Gastrocnemius medialis (tissue), 4 donors: ENCODE measurements at regions not wholly inside any gene's neighbourhood (a gene's known extent, or its start where the extent isn't known, plus 50 kb on each side); places are given as distances from the start of the nearest gene placed in this dataset.

Experiments used
- ATAC-seq, 2 donors: fragments of 150-250 bp; one replicate each; pipeline ENCODE4 v1.9.1; 2016
- DNase-seq, 2 donors: peaks; one replicate each; pipeline ENCODE4 v3.0.0-alpha.2; 2019
- H3K27ac ChIP-seq, 4 donors: fragments of 200-600 bp; sonication (generic); 1 replicate in 1 of 4; 2 replicates in 3 of 4; pipeline ENCODE4 v1.5.1; 2016 to 2018; ENCODE audit warnings: mild to moderate bottlenecking in 2 of 4, moderate library complexity in 1 of 4
- H3K27me3 ChIP-seq, 3 donors: fragments of 200-600 bp; sonication (generic) in 2 of 3; 1 replicate in 1 of 3; 2 replicates in 2 of 3; pipeline versions ENCODE4 v1.5.1 to v1.6.0; 2016 to 2019; ENCODE audit warnings: mild to moderate bottlenecking in 1 of 3, moderate library complexity in 1 of 3
- H3K36me3 ChIP-seq, 2 donors: fragments of 200-600 bp; sonication (generic) in 1 of 2; one replicate each; pipeline ENCODE4 v1.5.1; 2017 to 2018
- H3K4me1 ChIP-seq, 2 donors: fragments of 200-600 bp; sonication (generic) in 1 of 2; one replicate each; pipeline ENCODE4 v1.5.1; 2016 to 2017; ENCODE audit warnings: mild to moderate bottlenecking in 2 of 2
- H3K4me3 ChIP-seq, 4 donors: fragments of 200-600 bp; sonication (generic) in 3 of 4; 1 replicate in 1 of 4; 2 replicates in 3 of 4; pipeline ENCODE4 v1.5.1; 2016 to 2019; ENCODE audit warnings: mild to moderate bottlenecking in 2 of 4
- H3K9me3 ChIP-seq, 3 donors: fragments of 200-600 bp; sonication (generic) in 2 of 3; 1 replicate in 1 of 3; 2 replicates in 2 of 3; pipeline ENCODE4 v1.5.1; 2016 to 2019
- POLR2A ChIP-seq, 2 donors: fragments of 450-650 bp; IDR thresholded peaks; one replicate each; pipeline ENCODE4 v1.6.1; 2017; ENCODE audit warnings: antibody characterized with exemption in 2 of 2, mild to moderate bottlenecking in 2 of 2, moderate library complexity in 2 of 2
- in situ Hi-C, 4 donors: fragments of 200-750 bp; cut with MboI; loops; one replicate each; pipeline versions ENCODE4 v1.15.0 to v1.8.0; 2017; ENCODE audit warnings: low sequenced_read_pairs in 4 of 4
- intact Hi-C: fragments of 100-400 bp; cut with DNase I; formaldehyde crosslinking; loops from one replicate; pipeline ENCODE4 v1.15.1; 2023; ENCODE audit warnings: low total_unique reads
- TF ChIP-seq, protein P1 (sequence below), 5 experiments: fragments of 450-650 bp in 3 of 5; fragments of 200-600 bp in 2 of 5; sonication (generic) in 2 of 5; IDR thresholded peaks in 4 of 5; conservative IDR thresholded peaks in 1 of 5; 1 replicate in 4 of 5; 2 replicates in 1 of 5; pipeline ENCODE4 v1.5.1; 2016 to 2019; ENCODE audit warnings: antibody characterized with exemption in 5 of 5, mild to moderate bottlenecking in 3 of 5, moderate library complexity in 3 of 5

DNA sequence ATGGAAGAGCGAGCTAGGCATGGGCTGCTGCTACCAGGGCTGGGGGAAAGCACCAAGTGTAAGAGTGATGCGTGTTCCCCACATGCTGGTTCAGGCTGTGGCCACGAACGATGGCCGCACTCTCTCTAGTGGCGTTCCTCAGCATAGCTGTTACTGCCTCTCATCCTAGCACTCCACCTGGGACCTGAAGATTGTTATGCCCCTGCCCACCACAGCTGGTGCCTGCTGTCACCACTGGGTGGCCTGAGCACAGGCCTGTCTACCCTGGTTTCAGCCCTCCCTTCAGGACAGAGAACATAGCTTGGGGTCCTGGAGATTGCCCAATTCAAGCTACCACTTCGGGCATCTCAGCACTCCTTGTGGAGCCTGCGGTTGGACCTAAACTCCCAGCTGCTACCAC is 80.1 kb upstream of the PDC start:
- TF ChIP-seq, protein P1, sequence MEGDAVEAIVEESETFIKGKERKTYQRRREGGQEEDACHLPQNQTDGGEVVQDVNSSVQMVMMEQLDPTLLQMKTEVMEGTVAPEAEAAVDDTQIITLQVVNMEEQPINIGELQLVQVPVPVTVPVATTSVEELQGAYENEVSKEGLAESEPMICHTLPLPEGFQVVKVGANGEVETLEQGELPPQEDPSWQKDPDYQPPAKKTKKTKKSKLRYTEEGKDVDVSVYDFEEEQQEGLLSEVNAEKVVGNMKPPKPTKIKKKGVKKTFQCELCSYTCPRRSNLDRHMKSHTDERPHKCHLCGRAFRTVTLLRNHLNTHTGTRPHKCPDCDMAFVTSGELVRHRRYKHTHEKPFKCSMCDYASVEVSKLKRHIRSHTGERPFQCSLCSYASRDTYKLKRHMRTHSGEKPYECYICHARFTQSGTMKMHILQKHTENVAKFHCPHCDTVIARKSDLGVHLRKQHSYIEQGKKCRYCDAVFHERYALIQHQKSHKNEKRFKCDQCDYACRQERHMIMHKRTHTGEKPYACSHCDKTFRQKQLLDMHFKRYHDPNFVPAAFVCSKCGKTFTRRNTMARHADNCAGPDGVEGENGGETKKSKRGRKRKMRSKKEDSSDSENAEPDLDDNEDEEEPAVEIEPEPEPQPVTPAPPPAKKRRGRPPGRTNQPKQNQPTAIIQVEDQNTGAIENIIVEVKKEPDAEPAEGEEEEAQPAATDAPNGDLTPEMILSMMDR (IDR thresholded peaks at IDR 0.05 in 4 of 5, conservative IDR thresholded peaks at IDR 0.05 in 1 of 5): no peak
- TF ChIP-seq POLR2A (IDR thresholded peaks at IDR 0.05): no peak
- intact Hi-C loops: no loop called here
- DNase-seq: no peak
- no peak overlapping the region for H3K27ac ChIP-seq
- no peak for ATAC-seq
- H3K36me3 ChIP-seq: no peaks in the 10 kb centered on the region
- H3K4me1 ChIP-seq: no peaks in the 10 kb centered on the region
- in situ Hi-C loops: no loop called here
- no peak overlapping the region for H3K4me3 ChIP-seq
- no peaks in the 10 kb centered on the region for H3K9me3 ChIP-seq
- H3K27me3 ChIP-seq: no peaks in the 10 kb centered on the region

DNA sequence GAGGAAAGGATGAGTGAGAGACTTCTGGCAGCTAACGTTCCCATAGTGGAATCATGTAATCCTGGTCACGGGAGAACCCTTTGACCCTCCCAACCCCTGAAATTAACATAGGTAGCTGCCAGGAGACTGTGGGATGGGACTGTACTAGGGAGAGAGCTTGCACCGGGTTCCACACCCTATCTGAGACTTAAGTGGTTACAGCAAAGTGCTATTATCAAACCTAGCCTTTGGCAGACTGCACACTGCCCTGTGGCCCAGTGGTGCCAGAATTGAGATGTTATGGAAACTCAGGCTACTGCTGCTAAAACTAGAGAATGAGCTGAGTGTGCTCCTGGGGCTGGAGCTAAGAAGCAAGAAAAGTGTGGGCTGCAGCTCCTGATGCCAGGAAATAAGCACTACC is 79.6 kb upstream of the PDC start:
- no peak for ATAC-seq
- Histone ChIP-seq H3K27me3 (no peaks in the 10 kb centered on the region), H3K4me1 (no peaks in the 10 kb centered on the region), H3K36me3 (no peaks in the 10 kb centered on the region), H3K27ac (no peak overlapping the region), H3K4me3 (no peak overlapping the region), H3K9me3 (no peaks in the 10 kb centered on the region)
- in situ Hi-C loops: no loop called here
- TF ChIP-seq POLR2A (IDR thresholded peaks at IDR 0.05): no peak
- TF ChIP-seq, protein P1 (IDR thresholded peaks at IDR 0.05 in 4 of 5, conservative IDR thresholded peaks at IDR 0.05 in 1 of 5): no peak
- intact Hi-C loops: no loop called here
- no peak for DNase-seq

DNA sequence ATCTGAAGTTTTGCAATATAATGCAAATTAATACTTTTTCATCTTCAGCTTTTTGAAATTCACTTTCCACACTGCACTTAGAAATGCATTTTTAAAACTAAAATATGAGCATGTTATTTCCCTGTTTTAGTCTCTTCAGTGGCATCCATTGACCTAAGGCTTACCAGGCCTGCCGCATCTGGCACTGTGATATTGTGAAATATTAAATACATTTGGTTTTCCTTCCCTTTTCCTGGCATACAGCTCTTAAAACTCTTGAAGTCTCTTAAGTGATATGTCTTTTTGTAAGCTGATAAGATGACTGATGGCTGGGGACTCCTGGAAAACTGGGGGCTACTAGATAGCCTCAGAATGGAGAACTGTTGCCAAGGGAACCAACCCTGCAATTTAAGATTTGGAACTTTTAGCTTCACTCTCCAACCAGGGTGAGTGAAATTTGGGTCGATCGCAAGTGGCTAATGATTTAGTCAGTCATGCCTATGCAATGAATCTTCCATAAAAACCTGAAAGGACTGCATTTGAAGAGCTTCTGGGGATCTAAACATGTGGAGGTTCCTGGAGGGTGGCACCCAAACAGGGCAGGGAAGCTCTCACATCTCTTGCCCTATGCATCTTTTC is 75.5 kb upstream of the PDC start:
- H3K27ac ChIP-seq: no peak overlapping the region
- no peak overlapping the region for H3K4me3 ChIP-seq
- TF ChIP-seq POLR2A (IDR thresholded peaks at IDR 0.05): no peak
- TF ChIP-seq, protein P1 (IDR thresholded peaks at IDR 0.05 in 4 of 5, conservative IDR thresholded peaks at IDR 0.05 in 1 of 5): no peak
- H3K9me3 ChIP-seq: no peaks in the 10 kb centered on the region
- no peaks in the 10 kb centered on the region for H3K4me1 ChIP-seq
- DNase-seq (no peak), ATAC-seq (no peak)
- intact Hi-C loops: no loop called here
- H3K36me3 ChIP-seq: no peaks in the 10 kb centered on the region
- in situ Hi-C loops: no loop called here
- no peaks in the 10 kb centered on the region for H3K27me3 ChIP-seq

DNA sequence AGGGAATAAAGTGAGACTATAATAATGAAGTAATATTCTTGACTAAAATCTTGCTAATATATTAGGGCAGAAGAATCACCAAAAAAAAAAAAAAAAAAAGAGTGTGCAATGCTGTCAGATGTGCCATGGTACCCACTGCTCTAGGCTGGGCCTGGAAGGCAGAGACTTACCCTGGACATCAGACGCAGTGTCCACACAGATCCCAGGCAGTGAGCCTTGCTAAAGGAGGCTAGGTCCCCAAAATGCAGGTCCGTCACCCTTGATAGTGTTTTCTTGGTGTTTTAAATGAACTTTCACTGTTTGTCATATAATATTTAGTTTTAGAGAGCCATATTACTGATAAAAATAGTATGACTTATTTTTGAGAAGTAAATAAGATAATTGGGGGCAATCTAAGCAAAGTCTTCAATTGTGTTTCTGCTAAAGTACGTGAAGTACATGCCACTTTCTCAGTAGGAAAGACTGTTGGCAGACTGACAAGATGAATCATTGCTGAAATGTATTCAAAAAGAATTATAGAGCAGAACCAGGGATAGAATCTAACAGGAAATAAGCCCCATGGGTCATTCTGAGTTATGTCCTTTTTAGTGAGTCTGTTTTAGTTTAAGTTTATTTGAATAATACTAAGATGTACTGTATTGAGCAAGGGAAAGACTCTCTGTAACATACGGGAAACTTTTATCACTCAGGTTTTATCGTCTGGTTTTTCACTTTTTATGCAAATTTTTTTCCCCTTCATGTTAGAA is 74.6 kb upstream of the PDC start:
- in situ Hi-C loops (no loop called here), intact Hi-C loops (no loop called here)
- H3K27ac ChIP-seq: no peak overlapping the region
- no peaks in the 10 kb centered on the region for H3K4me1 ChIP-seq
- DNase-seq: no peak
- H3K36me3 ChIP-seq: no peaks in the 10 kb centered on the region
- TF ChIP-seq, protein P1 (IDR thresholded peaks at IDR 0.05 in 4 of 5, conservative IDR thresholded peaks at IDR 0.05 in 1 of 5): no peak
- no peak for TF ChIP-seq POLR2A (IDR thresholded peaks at IDR 0.05)
- H3K4me3 ChIP-seq: no peak overlapping the region
- ATAC-seq: no peak
- no peaks in the 10 kb centered on the region for H3K9me3 ChIP-seq
- H3K27me3 ChIP-seq: no peaks in the 10 kb centered on the region
